ENCODE measurements at regions not wholly inside any gene's neighbourhood (a gene's known extent, or its start where the extent isn't known, plus 50 kb on each side); places are given as distances from the start of the nearest gene placed in this dataset.
"Not testable (repeated sequence)": the region's sequence is repeated elsewhere in the genome, so short reads cannot be mapped to it uniquely, and the experiment has no call there.

- no peak for DNase-seq
Observed at GRCh38 chr2:146994246-146994645, 850.6 kb upstream of the ACVR2A start.

DNA sequence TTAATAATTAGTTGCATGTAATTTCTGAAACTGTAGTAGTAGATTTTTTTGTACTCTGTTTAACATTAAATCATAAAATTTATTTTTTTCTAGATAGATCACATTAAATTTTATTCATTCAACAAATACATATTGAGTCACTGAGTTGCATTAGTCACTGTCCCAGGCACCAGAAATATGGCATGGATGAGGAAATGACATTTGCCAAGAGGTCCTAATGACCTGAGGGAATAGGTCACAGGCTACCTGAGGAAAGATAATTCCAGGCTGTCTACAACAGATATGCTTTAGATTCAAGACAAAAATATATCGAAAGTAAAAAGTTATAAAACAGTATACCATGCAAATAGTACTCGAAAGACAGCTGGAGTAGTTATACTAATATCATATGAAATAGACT, 852.4 kb upstream of the ACVR2A start:
- DNase-seq: no peak

DNA sequence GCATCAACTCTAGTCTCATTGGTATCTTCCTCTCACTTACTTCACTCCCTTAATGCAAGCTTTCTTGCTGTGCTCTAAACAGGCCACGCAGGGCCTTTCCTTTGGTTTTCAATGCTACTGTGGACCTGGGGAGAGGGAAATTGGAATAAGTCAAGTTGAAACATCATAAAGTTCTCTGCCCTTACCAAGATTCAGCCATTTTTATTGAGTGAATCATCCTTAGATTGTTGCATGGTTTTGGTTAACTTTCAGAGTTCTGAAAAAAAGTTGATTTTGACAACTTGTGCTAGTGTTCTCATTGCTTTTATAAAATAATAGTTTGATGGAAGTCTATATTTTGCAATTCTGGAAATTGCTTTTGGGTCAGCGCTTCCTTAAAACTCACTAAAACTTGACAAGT, 852.8 kb upstream of the ACVR2A start:
- no peak for DNase-seq

DNA sequence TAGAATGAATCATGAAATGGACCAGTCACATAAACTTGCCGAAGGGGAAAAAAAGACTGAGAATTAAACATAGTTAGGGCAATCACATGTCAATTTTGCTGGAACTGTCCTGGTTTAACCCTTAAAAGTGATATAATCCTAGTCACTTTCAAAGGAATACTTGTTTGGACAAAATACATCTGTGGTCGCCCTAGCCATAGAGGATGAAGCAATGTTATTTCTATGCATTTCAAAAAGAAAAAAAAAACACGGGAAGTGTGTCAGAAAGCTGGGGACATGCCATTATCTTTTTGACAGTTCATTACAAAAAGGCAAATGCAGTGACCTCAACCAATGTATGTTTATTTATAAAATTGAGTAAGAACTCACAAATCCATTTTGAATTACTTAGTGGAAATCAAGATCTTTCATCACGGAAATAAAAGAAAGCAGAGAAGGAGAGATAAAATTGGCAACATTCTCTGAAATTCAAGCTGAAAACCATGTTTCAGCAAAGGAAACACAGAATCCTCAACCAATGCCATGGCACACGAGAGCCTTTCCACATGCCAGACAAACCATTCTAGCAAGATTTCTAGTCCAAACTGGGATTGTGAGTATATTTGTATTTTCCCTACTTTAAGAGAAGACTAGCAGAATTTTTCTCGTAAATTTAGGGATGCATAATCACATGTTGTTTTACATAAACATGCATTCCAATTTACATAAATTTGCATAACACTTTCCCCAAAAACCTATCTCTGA, 854.3 kb upstream of the ACVR2A start:
- no peak for DNase-seq

- no peak for DNase-seq
Observed at GRCh38 chr2:146989741-146990140, 855.1 kb upstream of the ACVR2A start.

DNA sequence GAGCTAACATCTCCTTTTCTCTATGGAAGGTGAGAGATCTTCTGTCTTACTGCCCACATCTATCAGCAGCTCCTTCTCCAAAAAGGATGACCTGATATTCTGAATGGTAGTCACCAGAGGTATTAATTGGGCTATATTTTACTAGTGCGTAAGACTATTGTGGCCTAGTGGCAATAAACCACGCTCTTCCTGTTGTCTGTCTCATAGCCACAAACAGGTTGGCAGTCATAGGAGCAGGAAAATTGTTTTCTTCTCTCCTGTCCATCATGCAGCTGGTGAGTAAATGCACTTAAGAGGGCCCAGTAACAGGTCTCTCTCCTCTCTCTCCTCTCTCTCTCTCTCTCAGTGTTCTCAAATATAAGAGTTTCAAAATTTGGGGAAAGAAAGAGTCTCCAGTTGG, 856.8 kb upstream of the ACVR2A start:
- DNase-seq: no peak

GRCh38 chr2:146986161-146986560, 858.7 kb upstream of the ACVR2A start:
- no peak for DNase-seq

- no peak for DNase-seq
Observed at GRCh38 chr2:146985753-146986152, 859.1 kb upstream of the ACVR2A start.

- DNase-seq: no peak
Observed at GRCh38 chr2:146984014-146984413, 860.8 kb upstream of the ACVR2A start.

DNA sequence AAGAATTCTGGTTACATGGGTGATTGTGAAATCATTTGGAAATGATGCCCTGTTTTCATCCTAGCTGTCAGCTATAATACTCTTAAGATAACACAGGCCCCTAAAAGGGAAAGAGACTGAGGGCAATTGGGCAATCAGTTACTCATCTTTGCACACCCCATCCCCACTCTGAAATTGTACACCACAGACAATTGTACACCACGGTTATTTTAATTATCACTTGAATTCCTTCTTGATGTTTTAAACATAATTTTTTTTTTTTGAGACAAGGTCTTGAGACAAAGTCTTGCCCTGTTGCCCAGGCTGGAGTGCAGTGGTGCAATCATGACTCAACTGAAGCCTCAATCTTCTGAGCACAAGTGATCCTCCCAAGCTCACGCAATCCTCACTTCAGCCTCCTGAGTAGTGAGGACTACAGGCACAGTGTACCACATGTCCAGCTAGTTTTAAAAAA, 862.4 kb upstream of the ACVR2A start:
- DNase-seq: no peak

DNA sequence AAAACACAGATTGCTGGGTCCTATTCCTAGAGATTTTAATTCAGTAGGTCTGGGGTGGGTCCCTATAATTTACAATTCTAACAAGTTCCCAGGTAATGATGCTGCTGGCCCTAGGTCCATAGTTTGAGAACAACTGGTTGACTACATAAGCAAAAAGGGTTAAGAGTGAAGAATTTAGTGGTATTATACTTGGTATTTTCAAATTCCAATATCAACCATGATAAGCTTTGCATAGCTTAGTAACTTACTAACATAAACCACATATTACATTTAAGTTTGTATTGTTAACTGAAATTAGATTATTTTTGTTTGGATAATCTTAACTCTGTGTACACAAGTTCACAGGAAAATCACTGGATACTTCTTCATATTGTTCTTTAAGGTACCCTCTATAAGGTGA, 862.9 kb upstream of the ACVR2A start:
- DNase-seq: no peak

- no peak for DNase-seq
Observed at GRCh38 chr2:146979746-146980145, 865.1 kb upstream of the ACVR2A start.

GRCh38 chr2:146978577-146979555, 866.0 kb upstream of the ACVR2A start:
- DNase-seq: no peak

- DNase-seq: not testable (repeated sequence)
Observed at GRCh38 chr2:146970981-146971380, 873.8 kb upstream of the ACVR2A start.

DNA sequence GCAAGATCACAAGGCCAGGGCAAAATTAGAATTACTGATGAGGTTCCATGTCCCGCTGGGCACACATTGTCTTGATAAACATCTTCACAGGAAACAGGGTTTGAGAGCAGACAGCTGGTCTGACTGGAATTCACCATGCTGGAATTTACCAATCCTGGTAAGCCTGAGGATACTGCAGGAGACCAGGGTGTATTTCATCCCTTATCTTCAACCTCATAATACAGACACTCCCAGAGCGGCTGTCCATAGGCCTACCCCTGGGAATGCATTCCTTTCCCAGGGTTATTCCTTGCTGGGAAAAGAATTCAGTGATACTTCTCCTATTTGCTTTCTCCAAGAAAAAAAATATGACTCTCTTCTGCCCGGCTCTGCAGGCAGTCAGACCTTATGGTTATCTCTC, 875.1 kb upstream of the ACVR2A start:
- DNase-seq: not testable (repeated sequence)

DNA sequence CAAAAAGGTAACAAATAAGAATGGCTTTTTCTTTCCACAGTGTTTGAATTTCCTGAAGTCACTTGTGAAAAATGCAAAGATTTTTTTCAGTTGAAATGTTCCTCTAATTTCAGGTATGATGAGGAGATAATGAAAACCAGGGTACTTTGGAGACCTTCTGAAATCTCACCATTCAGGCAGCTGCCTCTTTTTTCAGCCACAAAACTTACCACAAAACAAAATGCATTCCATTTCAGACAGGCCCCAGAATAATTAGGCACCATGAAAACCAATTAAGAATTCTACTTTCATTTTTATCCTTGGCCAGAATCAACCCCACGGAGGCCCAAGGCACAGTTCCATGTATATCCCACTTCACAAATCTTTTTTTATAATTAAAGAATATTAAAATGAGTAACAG, 880.3 kb upstream of the ACVR2A start:
- no peak for DNase-seq

DNA sequence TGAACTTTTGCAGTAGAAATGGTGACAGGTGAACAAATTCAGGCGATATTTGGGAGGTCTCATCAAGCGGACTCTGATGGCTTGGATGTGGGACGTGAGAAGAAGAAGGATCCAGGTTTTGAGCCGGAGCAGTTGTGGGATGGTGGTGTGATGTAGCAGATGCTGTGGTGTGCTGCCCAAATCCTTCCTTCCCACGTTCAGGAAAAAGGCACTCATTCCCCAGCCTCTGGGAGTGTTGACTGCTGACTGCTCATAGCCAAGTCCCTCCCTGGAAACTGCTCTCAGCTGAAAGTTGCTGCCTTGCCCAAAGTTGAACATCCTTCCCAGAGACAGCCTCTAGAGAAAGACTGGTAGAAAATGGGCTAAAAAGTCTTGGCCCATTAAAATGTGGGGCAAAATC, 890.3 kb upstream of the ACVR2A start:
- DNase-seq: no peak

DNA sequence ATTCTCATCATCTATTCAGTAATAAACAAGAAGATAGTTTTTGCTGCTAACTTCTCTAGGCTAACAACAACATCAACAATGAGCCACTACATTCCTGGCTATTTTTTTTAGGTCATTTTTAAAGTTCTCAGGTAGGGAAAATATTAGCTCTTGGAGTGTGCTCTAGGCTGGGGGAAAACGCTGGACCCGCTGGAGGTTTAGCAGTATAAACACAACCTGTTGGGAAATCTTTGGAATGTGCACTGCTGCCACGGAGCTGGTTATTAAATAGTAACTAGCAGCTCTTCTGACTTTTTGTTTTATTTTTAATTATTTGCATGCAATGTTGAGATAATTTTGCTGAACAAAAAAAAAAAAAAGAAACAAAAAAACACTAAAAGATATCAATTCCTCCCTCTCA, 892.1 kb upstream of the ACVR2A start:
- no peak for DNase-seq

- no peak for DNase-seq
Observed at GRCh38 chr2:146950911-146951310, 893.9 kb upstream of the ACVR2A start.

GRCh38 chr2:146950361-146950760, 894.5 kb upstream of the ACVR2A start:
- no peak for DNase-seq

DNA sequence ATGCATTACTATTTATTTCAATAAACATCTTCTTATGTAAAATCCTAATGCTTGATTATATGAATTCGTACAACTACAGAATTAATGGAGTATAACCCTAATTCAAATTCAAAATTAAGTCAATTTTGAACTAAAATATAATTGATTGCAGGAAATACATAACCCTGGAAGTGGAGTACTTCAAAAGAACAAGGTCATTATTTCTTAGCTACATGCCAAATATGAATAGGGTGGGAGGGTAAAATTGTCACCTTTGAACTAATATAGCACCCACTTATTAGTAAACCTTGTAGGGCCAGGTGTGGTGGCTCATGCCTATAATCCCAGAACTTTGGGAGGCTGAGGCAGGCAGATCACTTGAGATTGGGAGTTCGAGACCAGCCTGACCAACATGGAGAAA, 895.4 kb upstream of the ACVR2A start:
- no peak for DNase-seq

GRCh38 chr2:146944601-146945000, 900.2 kb upstream of the ACVR2A start:
- DNase-seq: no peak

GRCh38 chr2:146939991-146940685, 904.7 kb upstream of the ACVR2A start:
- DNase-seq: no peak
